Renal cortex interstitium (tissue), 11 donors: ENCODE measurements at regions not wholly inside any gene's neighbourhood (a gene's known extent, or its start where the extent isn't known, plus 50 kb on each side); places are given as distances from the start of the nearest gene placed in this dataset.

Experiments used
- DNase-seq, 11 donors: peaks; one replicate each; pipeline ENCODE4 v3.0.0-alpha.2; 2013; ENCODE audit warnings: low read depth in 9 of 11, low spot score in 4 of 11; ENCODE audit errors: extremely low read depth in 1 of 11

DNA sequence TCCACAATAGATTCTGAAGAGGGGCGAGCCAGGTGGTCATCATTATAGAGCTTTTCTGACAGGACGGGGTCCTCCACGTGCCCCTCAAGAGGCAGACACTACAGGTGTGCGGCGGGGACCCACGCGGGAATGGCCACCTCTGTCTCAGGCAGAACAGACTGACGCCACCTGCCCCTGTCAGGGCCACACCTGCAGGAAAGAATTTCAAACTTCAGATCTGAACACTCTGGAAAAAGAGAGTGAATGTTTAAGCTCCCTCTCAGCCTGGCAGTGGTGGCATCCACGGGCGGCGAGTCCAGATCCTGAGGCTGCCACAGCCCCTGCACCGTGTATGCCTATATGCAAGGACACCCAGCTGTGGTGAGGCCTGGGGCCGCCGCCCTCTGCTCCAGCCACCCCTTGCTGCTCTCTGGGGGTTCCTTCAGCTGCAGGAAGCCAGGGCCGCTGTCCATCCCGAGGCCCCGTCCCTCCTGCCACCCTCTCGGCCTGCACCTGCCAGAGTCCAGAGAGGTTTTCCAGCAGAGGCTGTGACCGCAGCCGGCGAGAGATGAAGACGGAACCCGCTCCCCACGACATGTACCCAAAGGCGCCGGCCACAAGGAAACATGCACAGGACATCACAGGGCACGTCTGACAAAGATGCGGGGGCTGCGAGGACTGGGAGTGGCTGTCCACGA is 234.9 kb downstream of the ERMARD start:
- DNase-seq, result no peak

DNA sequence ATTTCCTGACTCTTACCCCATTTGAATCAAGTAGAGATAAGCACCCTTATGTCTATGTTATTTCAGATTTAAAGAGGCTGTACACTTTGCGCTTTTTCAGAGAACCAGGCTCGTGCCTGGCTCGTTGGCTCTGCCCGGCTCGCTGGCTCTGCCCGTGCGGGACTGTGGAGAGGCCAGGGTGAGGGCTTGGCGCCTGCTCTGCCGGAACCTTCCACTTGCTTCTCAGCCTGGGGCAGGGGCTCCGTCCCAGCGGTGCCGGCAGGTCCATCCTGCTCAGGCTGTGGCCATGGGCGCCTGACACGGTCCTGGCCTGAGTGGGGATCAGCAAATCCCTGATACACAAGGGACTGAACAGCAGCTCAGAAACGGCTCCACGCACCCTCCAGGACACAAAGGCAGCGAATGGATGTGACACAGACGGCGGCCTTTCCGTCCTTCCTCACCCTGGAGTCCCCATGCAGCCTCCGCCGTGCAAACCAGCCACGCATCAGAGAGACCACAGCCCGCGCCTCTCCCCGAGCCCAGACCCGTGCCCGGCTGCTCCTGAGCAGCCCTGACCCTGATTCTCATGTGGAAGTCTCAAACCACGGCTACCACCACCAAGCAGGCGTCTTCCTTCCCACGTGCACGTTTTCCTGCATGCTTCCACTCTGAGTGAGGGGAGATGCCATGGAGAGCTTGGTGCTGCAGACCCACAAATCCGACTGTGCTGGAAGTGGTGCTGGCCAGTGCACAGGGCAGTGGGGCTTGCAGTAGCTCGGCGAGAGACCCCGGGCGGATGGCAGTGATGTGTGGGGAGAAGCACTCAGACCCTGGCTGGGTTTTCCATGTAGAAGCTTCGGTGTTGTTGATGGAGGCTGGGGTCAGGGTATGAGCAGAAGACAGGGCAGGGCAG is 233.9 kb downstream of the ERMARD start:
- no peak for DNase-seq

DNA sequence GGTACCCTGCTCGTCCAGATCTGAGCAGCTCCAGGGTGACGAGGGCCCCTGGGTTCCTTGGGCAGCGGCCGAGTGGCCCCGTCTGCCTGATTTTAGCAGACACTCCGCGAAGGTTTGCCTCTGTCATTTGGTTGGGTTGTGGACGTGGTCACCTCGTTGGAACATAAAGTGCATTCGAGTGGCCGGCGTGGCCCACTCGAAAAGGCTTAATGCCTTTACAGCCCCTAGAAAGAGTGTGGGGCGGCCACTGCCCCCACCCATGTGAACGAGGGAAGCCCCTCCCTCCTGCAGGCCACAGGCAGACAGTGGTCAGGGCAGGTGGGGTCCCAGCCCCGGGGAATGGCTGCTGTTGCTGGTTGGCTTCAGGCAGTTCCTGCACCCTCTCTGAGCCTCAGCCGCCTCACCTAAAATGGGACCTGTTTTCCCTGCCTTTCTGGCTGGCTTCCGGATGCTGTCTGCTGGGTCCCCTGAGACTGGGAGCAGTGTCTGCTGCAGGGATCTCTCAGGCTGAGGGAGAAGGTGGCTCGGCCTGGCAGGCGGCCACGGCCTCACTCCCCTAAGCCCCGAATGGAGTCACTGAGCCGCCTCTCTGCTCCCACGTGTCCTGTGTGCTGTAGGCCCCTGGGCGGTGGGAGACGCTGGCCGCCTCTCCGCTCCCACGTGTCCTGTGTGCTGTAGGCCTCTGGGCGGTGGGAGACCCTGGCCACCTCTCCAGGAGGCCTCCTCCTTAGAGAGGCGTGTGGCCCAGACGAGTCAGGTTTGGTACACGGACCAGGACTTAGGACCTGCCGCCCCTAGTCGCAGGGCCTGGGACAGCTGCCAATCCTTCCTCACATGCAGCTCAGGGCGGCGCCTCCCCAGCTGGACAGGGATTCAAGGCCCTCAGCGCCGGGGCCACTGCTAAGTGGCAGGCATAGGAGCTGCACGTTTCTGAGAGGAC is 233.0 kb downstream of the ERMARD start:
- DNase-seq, result no peak

DNA sequence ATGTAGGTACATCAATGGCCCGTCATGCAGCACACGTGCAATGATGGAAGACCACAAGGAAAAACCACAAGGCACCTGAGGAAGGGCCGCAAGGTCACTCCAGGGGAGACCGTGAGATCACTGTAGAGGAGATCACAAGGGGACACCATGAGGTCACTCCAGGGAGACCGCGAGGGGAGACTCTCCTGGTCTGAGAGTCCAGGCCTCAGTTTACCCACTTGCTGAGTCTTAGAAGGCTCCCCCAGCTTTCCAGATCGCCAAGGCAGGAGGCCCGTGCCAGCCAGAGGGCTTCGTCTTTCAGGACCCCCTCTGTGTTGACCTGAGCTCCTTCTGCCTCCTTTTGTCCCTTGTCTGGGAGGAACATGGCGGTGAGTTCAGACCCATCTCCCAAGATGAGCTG is 232.2 kb downstream of the ERMARD start:
- DNase-seq, result no peak

DNA sequence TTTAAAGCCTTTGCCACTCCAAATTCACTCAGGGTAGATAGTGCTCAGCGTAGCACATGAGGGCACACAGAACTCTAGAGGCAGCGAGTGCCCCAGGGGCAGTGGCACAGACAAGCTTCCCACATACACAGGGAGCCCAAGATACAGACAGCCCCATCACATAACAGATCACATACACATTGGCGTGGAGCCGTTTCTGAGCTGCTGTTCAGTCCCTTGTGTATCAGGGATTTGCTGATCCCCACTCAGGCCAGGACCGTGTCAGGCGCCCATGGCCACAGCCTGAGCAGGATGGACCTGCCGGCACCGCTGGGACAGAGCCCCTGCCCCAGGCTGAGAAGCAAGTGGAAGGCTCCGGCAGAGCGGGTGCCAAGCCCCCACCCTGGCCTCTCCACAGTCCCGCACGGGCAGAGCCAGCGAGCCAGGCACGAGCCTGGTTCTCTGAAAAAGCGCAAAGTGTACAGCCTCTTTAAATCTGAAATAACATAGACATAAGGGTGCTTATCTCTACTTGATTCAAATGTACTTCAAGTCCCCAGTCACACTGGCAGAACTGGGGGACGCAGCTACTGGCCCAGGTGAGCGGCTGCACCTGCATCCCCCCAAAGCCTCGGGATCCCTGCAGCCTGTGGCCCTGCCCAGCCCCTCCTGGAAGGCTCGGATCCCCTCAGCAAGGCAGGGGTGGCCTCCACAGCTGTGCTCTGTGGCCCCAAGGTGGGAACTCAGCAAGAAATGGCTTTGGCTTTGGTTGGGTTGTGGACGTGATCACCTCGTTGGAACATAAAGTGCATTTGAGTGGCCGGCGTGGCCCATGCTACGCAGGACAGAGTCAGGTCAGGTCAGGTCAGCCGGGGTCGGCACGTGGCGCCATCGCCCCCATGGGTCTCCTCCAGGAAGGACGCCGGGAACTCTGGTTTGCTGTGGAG is 231.3 kb downstream of the ERMARD start:
- DNase-seq, result no peak

DNA sequence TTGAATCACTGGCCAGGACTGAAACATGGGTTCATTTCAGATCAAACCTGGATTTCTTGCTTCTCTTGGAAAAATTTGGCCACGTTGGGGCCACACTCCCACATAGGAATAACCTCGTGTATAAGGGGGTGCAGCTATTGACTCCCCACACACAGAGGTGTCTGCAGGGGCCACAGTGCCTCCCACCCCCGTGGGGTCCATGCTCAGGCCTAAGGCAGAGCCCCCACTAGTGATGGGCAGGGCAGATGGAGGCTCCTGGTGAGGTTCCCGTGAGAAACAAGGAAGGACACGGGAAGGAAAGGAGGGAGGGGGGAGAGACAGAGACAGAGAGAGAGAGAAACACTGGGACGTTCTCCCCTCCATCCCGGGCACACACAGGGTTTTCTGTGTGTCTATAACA is 230.5 kb downstream of the ERMARD start:
- DNase-seq, result no peak

DNA sequence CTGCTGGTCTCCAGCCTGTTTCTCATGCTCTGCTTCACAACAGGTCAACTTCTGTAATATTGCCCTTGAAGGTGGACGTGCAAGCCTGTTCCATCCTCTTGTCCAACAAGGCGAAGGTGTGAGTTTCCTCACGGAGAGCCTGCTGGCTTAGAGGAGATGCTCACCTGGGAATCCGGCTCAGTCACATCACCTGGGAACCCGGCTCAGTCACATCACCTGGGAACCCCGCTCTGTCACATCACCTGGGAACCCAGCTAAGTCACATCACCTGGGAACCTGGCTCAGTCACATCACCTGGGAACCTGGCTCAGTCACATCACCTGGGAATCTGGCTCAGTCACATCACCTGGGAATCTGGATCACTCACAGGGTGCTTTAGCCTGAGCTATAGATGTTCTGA is 230.1 kb downstream of the ERMARD start:
- DNase-seq, result no peak

DNA sequence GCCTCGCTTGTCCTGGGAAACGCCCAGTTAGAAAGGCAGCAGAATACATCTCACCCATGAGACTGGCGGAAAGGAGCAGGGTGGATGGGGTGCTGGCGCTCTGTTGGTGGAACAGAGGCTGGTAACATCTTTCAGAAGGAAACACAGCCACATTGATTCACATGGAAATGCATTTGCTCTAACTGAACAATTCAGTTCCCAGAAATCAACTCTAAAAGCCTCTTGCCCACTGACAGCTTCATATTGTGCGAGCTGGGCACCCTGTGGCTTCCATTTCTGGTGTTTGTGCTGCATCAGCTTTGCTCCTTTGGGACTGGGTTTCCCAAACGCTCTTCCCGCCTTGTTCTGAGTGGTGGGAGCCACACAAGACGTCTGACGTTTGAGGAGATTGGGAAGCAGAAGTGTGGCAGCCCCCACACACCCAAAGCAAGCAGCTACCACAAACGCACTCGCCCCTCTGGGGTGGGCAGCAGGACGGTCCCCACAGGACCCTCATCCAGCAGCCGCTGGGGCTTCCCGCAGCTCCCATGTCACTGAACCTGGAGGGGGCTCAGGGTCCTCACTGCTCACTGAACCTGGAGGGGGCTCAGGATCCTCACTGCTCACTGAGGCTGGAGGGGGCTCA is 229.5 kb downstream of the ERMARD start:
- DNase-seq, result no peak

DNA sequence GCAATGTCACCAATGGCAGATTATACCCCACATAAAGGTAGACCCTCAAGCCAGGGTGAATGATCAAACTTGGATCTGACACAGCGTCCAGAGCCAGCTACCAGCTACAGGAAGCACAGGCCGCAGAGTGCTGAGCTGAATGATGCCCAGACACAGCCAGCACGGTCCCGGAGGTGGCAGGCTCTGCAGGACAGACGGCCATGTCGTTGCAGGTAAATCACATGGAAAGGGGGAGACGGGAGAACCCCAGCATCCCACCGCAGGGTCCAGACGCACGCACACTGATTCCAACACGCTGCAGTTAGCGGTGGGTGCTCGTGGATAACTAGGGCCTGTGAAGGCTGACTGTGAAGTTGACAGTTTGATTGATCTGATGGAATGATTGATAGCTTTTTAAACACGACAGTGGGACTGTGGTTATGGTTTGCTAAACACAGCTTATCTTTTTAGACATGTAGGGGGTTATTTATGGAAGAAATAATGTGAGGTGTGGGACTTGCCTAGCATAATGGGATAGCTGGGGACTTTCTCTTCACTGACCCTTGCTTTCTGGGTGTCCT is 228.5 kb downstream of the ERMARD start:
- no peak for DNase-seq

DNA sequence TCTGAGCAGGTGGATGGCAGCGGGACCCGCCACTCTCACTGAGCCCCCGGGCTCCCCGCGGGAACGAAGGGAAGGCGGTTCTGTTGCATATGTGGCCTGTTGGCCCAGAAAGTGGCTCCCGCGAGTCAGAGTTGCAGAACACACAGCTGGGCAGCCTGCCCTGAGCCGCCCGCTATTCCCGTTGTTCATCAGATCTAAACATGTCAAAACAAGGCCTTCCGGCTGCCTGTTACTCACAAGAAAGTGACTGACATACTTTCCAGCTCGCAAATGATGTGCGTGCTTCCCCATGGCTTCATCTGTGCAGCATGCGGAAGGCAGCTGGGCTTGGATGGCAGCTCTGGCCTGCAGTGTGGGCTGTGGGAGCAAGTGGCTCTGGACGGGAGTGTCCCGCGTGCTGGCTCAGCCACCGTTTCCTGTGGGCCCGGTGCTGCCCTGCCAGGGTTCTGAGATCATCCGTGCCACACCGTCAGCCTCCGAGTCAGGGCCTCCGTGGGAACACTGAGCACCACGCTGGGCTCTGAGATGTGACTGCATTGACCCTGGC is 227.3 kb downstream of the ERMARD start:
- DNase-seq, result no peak

DNA sequence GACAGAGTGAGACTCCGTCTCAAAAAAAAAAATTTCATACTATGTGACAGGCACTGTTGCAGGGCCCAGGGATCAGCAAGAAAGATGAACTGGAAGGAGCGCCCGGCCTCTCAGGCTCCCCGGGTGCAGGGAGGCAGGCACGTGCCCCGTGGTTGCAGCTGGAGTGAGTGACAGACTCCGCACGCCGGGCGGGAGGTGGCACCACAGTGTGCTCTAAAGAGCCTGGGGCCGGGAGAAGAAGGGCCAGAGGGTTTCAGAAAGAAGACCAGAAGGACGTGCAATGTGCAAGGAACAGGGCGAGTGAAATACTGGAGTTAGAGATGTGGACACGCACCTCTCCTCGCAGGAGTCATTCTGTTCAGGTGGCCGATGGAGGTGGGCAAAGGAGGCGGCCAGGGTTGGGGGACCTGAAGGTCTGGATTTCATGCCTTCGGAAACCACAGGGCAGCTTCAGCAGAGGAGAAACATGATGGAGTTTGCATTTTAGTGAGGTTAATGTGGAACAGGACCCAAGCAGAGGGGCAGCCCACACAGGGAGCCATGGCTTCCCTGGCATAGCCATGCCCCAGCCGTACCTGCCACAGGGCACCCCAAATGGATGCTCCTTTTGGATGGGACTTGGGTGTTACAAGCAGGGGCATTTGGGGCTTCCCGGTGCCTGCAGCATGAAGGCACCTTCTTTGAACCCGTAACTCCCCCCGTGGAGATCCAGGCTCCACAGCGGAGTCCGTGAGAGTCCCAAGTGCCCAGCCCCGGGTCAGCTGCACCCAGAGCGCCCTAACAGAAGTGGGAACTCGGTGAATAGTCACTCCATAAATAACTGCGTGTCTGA is 226.2 kb downstream of the ERMARD start:
- DNase-seq, result no peak

DNA sequence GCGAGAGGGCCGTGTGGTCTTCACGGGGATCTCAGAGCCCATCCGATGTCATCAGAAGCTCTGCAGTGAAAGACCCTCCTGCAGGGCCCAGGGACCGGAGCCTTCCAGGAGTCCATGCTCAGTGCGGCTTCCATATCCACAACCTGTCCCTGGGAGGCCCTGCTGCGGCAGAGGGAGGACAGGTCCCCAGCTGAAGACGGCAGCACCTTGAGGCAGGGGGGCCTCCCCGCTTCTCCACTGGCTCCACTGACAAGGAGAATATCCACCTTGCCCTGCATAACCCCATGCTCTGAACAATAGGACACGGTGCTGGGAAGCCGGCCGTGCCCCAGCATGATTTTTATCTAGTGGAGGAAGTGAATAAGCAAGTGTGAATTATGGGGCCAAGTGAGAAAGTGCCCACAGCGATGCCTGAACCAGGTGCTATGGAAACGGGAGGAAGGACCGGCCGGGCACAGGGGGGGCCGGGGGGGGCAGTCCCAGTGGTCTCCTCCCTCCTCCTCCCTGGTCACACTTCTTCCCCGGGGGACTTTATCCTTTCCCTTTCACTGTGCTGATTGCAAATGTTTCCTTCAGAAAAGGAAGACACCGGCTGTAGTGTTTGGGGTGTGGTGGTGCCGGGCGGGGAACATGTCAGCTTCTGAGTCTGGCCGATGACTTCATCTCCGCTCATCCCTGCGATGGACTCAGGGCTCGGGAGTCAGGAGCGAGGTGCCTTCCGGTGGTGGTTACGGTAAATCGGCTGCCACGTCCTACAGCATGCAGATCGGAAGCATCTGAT is 225.1 kb downstream of the ERMARD start:
- DNase-seq, result no peak

DNA sequence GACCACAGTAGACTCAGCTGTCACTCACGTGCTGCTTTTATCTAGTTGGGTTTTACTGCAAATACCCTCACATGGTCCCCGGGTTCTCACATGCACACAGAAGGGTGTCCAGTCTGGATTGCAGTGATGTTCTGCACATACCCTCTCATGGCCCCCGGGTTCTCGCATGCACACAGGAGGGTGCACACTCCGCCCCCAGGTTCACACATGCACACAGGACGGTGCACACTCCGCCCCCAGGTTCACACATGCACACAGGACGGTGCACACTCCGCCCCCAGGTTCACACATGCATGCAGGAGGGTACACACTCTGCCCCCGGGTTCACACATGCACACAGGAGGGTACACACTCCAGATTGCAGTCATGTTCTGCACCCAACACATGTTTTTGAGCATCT is 224.3 kb downstream of the ERMARD start:
- DNase-seq, result no peak

DNA sequence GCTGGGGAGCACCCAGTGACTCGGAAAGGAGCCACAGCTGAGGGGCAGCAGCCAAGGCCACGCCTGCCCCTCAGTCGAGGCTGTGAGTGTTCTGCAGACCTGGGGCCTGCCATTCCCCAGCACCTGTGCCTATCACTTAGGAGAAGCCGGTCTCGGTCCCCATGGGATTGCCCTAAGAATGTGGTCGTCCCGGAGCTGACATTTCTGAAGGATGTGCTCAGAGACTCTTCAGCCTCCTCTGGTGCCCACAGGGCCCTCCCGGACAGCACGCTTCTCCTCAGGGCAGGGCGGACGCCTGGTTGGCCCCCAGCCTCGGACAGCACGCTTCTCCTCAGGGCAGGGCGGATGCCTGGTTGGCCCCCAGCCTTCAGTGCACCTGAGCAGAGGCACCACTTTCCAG is 223.9 kb downstream of the ERMARD start:
- DNase-seq, result no peak

DNA sequence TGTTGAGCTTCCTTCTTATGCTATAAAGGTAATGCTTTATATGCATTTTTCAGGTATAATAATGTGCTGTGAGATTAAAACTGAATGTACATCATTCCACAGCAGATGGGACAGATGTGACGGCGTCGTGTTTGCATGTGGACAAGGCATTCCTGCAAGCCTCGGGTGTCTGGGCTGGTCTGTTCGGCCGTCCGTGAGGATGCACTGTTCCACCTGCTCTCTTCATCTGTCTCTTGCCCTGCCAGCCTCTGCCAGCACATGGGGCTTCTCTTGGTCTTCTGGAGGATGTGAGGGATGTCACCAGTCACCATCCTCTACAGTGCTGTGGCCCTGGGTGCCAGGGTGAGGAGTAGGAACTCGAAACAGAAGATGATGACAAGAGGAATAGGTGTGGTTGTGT is 223.2 kb downstream of the ERMARD start:
- no peak for DNase-seq
